ENCODE measurements at regions not wholly inside any gene's neighbourhood (a gene's known extent, or its start where the extent isn't known, plus 50 kb on each side); places are given as distances from the start of the nearest gene placed in this dataset.

DNA sequence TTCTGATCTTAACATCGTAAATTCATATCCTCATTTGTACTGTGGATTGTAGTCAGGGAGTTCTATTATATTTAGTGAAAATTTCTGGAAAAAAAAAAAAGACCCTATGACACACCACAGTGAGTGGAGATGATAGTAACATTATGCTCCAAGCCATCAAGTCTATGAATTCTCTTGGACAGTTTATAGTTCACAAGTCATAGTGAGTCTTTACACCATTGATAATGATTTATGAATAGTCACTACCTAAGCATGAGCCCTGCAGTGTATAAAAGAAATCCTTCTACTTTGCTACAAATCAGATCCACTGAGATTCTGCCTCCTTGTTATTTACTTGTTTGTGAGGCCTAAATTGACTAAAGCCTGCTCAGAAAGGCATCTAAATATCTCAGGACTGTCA lies 772.2 kb upstream of the NOVA1 start:
- no peak for DNase-seq (ENCODE audit: low read depth)

DNA sequence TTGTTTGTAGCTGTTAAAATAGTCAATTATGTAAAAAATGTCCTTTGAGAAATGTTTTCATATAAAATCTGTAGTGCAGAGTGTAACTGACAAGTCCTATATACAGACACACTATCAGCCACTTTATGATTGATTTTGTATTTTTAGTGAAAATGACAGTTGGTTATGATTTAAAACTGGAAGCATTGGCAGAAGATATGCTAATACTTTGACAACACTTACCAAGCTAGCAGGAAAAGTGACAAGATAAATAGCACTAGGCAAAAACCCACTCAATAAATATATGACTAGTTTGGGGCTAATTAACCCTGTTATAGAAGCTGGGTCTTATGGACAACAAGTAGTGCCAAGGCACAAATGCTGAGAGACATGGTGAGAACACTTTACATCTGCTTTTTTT lies 772.9 kb upstream of the NOVA1 start:
- no peak for DNase-seq (ENCODE audit: low read depth)

DNA sequence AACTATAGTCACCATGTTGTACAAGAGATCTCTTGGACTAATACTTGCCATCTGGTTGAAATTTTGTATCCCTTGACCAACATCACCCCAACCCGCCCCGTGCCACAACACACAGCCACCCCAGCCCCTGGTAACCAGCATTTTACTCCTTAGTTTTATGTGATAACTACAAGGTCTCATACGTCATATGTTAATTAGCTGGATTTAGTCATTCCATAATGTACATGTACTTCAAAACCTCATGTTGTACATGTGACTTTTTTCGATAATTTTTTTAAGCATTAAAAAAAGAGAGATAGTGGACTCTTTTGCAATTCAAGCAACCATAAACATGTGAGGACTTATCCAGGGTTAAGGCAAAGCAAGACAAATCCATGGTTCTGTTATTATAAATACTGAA lies 773.4 kb upstream of the NOVA1 start:
- no peak for DNase-seq (ENCODE audit: low read depth)

DNA sequence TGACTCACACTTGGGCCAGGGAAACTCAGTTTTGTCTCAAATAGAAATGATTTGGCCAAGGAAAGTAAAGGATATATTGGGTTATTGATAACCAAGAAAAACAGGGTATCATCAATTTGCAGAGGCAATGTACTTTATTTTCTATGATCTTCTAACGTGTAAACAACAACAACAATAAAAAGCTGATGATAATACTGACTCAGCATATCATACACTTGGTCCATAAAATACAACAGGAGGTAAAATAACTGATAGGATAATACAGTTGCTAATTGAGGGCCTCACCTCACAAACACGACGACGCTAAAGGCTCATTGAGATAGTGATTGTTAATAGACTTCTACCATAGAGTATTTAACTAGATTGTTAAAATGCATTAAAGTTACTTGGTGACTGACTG lies 774.0 kb upstream of the NOVA1 start:
- DNase-seq (ENCODE audit: low read depth): no peak

DNA sequence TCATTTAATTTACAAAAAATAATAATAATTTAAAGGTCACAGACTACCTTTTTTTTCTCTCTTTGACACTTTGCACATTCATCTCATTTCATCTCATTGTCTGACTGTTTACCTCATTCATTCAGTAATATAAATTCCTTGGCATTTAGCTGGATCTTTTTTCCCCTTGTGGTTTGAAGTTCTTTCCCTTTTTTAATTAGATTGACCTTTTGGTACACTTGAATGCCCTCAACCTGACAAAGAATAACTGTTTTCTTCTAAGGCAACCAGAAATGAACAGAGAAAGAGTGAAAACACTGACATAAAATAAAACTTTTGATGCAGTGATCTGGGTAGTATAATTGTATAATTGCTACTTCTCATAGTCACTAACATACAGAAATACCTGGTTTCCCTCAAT lies 774.9 kb upstream of the NOVA1 start:
- DNase-seq (ENCODE audit: low read depth): no peak

DNA sequence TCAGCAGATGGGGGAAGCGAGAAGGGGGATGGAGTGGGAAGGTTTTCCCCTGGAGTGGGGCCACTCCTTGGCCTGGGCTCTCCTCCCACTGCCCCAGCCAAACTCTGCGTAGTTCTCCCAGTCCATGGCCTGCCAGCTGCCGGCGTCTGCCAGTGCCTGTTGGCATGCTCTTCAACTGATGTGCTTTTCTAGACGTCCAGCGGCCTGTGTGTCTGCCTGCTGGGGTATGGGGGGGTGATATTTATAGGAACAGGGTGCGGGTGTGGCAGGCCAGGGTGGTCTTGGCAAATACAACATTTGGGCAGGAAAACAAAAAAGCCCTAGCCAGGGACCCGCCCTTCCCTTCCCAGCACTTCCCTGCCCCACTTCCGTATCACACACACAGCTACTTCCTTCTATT lies 786.3 kb upstream of the NOVA1 start:
- DNase-seq (ENCODE audit: low read depth): no peak

DNA sequence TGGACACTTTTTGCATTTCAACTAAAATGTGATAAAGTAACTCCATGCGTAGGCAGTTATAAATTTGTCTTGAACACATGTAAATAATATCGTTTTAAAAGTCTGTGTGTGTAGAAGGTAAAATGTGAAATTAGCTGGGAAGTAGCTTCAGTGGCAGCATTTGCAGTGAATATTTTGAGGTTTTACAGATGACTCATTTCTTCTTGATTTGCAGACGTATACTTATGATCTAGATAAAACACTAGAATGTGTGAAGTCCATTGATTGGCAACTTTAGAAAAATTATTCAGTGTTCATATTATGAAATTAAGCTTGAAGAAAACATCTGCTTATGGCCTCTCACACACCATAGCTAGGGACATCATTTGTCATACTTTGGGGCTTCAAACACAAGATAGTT lies 788.6 kb upstream of the NOVA1 start:
- no peak for DNase-seq (ENCODE audit: low read depth)

DNA sequence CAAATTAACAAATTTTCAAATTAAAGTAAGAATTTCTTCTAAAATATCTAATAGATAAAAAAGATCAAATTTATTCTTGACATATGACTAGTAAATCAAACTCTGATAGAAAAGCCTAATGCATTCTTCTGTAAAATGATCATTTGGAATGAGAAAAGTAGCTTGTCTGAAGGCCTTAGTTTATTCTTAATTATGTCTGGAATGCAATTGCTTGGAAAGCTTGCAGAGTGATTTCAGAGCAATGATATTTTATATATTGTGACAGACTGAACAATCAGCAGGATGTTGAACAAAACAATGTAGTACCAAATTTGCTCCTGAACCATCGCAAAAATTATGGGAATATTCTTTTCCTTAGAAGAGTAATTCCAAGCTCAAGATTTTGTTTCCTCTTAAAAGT lies 789.6 kb upstream of the NOVA1 start:
- DNase-seq (ENCODE audit: low read depth): no peak

DNA sequence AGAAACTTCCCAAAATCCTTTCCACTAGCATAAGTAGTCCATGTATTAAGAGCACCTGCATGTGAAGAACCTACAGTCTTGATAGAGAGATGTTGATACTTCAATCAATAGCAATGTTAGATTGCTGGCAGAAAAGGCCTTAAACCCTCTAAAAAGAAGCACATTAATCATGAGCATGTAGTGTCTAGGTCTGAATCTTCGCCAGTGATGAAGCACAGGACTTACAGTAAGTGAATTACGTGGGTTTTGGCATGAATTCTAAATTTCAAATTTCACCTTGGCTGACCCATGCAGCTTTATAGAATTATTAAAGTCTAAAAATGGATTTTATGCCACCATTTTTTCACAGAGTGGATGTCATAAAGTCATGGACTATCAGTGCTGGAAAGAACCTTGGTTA lies 791.6 kb upstream of the NOVA1 start:
- no peak for DNase-seq (ENCODE audit: low read depth)

DNA sequence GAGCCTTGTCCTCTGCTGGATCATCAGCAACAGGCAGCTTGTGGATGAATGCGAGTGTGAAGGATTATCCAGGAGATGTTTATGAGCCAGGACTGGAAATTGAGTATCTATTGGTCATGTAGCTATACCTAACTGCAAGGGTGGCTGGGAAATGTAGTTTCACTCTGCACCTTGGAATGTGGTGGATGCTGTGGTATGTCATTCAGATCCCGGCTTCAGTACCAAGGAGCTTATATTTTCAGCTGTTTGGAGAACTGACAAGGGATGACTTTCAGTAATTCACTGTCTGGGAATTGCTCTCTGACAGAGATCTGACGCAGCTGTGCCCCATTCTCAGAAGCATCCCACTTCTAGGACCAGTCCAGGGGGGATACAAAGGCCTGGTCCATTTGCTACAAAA lies 792.3 kb upstream of the NOVA1 start:
- DNase-seq (ENCODE audit: low read depth): no peak

DNA sequence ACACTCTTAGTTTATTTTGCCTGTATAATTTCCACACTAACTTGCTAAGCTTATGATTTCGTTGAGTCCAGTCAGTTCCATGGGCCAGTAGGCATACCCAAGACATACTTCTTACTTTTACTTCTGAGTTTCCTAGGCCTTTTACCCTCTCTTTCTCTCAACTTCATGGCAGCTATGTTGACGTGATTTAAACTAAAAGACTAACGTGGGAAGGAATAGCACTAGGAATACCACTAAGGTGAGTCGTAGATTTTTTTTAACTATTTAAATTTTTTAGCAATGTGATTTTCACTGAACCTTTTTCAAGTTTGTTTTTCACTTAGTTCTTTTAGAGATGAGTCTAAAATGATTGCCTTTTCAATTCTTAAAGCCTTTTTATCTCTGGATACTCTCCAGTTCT lies 793.5 kb upstream of the NOVA1 start:
- no peak for DNase-seq (ENCODE audit: low read depth)

DNA sequence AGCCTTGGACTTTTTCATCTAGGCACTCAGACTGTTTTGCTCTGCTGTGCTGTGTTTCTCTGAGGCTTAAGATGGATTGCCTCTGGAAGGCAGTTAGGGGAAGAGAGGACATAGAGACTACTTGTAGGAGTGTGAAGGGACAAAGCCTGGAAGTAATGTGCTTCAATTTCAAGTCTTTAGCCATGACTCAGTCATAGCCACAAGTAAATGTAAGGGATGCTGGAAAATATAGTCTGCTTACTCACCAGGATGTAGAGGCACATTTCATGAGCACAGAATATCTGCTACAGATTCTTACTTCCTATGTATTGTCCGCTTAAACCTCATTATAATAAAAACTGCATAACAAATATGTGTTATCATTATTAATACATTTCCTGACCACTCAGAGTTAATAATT lies 794.3 kb upstream of the NOVA1 start:
- DNase-seq (ENCODE audit: low read depth): no peak

DNA sequence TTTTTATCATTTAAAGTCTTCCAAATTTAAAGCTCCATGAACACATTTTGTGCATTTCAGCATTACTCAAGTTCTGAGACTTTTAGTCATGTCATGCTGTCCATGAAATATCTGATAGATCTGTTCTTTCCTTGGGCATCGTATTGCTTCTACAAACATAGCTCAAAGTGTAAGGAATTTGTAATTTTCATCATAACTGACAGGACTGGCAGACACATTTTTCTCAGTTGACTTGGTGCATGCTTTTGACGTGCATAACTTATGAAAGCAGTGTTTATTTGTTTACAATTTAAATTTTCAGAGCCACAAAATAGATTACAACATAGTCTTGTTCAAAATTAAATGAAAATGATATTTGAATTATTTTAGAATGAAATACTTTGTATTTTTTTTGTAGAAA lies 812.1 kb upstream of the NOVA1 start:
- no peak for DNase-seq (ENCODE audit: low read depth)

DNA sequence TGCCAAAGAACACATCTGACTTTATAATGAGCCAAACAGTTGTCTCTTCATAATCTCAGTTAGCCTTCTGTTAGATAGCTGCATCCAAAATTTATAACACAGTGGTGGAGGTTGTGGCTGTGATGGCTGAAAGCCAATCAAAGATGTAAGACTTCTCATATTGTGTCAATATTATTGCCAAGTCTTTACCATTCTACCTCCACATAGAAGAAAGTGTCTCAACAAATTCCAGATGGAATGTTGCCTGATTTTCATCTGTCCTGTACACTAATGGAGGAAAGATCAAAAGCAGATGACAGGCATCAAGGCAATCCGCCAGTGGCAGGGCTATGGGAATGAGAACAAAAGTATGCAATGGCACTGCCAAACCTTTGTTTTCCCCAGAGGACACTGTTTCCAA lies 813.1 kb upstream of the NOVA1 start:
- no peak for DNase-seq (ENCODE audit: low read depth)

DNA sequence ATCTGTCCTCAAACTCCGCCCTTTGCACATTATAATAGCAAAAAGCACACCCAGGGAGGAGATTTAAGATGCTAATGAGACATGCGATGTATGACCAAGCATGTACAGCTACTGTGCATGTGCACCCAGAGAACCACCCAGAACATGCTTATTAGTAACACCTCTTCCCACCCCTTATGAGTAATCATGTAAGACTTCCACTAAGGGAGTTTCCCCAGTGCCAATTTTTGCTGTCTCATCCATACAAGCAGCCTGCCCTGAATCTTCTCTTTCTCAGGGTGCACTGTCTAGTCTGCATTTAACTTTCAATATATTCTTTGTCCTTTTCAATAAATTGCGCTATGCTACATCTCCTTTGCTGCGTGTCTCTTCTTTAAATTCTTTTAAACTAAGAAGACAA lies 830.0 kb upstream of the NOVA1 start:
- no peak for DNase-seq (ENCODE audit: low read depth)

DNA sequence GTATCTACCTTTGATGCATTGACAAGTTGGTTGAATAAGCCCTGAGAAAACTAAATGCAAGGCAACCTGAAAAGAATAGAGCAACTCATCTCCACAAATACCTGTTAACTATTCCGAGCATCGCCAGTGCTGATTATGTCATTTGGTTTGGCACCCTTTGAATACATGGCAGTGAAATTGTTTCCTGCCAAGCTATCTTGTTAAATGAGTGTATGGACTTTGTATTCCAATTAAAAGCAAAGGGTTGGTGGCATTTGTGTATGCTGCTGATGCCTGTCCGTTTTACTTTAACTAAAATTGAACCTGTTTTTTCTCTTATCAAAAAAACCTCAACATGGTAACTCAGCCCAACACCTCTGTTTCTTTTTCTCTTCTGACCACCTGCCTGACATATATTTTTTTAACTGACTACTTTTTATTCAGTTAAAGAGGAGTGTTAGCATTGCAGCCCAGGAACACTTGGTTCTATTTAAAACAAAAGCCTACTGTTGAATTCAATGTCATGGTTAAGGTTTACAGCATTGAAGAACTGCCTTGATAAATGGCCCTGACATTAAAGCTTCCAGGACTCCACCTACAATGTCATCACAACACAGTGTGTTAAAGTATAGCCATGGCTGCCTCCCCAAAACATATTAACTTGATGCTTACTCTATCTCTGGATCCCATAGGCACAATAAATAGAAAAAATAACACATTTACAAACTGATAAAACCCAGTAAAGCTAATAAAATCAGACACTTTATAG lies 838.3 kb upstream of the NOVA1 start:
- DNase-seq (ENCODE audit: low read depth): no peak

DNA sequence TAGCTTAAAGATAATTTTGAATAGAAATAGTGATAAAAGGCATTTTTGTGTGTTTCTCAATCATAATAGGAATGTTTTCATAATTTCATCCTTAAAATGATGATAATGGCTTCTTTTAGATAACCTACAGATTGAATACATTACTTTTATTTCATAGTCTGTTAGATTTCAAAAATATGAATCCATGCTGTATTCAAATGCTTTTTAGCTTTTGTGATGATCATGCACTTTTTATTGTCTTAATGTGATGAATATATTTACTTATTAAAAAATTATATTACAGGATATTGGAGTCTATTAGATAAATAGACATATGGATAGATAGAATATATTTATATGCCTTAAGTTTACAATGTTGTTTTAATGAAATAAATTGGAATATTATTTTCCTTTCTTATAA lies 886.8 kb upstream of the NOVA1 start:
- DNase-seq (ENCODE audit: low read depth): no peak

DNA sequence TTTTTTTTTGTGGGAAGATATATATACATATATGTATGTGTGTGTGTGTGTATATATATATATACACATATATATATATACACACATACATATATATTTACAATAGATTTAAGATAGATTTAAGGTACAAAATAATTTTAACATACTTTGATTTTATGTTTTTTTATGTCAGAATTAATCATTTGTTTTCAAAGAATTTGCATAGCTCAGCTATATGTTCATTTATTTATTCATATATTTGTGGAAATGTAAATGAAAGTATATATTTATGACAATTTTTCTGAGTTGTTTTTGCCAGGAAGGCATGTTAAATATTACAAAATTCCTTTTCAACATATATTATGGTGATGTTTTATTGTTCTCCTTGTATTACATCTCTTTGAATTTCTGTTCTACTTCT lies 887.4 kb upstream of the NOVA1 start:
- DNase-seq (ENCODE audit: low read depth): no peak

DNA sequence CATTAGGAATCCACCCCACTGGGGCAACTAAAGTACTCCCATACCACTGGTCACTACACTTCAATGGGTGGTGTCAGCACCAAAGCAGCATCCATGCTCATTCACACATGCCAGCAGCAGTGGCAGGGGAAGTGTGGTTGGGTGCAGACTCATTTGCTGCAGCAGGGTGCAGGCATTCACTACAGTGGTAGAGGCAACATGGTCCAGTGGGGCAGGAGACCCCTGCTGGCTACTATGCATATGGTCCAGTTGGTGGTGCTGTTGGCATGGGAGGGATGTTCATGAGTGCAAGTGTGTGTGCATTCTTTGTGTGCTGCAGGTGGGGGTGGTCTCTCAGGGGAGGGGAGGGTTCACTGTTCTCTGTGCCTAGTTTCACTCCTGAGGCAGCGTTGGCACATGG lies 908.4 kb upstream of the NOVA1 start:
- DNase-seq (ENCODE audit: low read depth): no peak

DNA sequence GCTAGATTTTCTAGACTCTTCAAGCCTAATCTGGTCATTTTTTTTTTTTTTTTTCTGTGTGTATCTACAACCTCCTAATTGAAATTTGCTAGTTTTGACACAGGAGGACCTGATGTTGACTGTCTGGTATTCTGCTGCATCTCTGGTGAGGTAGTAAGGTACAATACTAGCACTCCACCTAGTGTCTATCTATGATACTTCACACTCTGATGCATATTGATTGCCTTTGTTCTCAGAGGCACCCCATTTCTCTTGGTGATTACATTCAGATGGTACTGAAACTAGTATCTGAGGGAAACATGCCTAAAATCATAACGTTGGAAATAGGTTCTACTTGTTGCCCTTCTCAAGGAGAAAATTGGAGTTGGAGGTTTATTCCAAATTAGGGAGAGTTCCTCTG lies 930.5 kb upstream of the NOVA1 start:
- DNase-seq (ENCODE audit: low read depth): no peak

DNA sequence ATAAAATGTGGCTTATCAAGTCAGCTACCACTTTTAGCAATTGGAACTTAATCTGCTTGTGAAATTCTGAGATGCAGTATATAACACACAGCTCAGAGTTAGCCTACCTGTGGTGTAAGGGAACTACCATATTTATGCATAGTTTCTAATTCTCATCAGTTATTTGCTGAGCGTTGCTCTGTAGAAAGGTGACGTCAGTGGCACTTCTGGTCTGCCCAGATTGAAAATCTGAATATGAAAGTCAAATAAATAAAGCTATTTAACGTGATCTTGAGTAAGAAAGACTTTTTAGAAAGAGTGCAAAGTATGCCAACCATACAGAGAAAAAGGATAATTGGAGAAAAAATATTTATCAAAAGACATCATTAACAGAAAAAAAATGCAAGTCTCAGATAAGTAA lies 938.9 kb upstream of the NOVA1 start:
- DNase-seq (ENCODE audit: low read depth): no peak

DNA sequence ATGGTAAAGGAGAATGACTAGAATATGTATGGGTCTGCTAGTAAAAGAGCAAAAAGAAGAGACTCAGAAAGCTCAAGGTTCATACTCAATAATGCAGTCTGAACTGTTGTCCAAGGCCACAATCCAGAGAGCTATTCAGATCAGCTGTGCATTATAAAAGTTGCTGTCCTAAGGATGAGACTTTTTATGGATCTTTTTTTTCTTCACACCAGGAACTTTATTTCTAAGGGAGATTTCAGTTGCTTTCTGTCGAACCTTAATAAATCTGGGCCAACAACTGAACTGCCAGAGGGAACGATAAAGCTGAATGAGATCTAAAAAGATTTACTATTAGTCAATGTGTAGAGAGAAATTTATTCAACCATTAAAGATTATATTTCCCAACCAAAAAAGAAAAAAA lies 948.3 kb upstream of the NOVA1 start:
- no peak for DNase-seq (ENCODE audit: low read depth)

DNA sequence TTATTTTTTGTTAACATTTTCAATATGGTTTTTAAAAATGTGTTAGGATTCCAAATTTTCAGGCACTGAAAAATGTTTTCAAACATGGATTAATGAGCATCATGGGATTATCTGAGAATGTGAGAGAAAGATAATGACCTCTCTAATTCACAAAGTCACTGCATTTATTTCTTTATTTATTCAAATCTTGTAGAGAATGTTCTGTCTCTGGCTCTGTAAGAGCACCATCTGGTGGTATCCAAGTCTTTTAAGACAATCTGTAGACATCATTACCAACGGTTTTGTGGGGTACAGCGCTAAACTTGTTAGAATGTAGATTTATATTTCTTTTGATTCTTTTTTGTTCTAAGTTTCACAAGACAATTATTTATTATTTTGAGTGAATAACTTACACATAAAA lies 956.0 kb upstream of the NOVA1 start:
- DNase-seq (ENCODE audit: low read depth): no peak

DNA sequence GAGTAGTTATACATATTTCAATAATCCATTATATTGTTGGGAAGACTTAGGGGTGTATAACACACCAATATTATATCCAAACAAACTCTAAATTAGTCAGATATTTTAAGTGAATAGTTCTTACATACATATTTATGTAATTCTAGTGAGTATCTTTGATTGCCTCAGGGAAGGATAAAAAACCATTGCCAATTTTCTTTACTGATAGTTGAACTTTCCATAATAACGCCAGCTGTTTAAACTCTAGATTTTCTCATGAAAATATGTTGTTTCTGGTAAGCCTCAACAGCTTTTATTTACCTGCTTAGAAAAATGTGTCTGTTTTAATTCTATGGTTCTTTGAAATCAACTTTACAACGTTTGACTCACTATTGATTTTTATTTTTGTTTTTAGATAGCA lies 959.6 kb upstream of the NOVA1 start:
- DNase-seq (ENCODE audit: low read depth): no peak
